Testis (tissue), 2 donors: ENCODE measurements at regions not wholly inside any gene's neighbourhood (a gene's known extent, or its start where the extent isn't known, plus 50 kb on each side); places are given as distances from the start of the nearest gene placed in this dataset.

Experiments used
- DNase-seq: peaks from one replicate; pipeline ENCODE4 v3.0.0-alpha.2; 2019
- H3K27ac ChIP-seq, 2 donors: fragments of 200-600 bp; sonication (generic); one replicate each; pipeline ENCODE4 v1.5.1; 2019
- H3K27me3 ChIP-seq: fragments of 200-600 bp; sonication (generic); one replicate; pipeline ENCODE4 v1.5.1; 2019
- H3K36me3 ChIP-seq: fragments of 200-600 bp; sonication (generic); one replicate; pipeline ENCODE4 v1.5.1; 2017; ENCODE audit warnings: low read depth; ENCODE audit errors: missing control alignments
- H3K4me1 ChIP-seq: fragments of 200-600 bp; sonication (generic); one replicate; pipeline ENCODE4 v1.5.1; 2019
- H3K4me3 ChIP-seq, 2 donors: fragments of 200-600 bp; sonication (generic); one replicate each; pipeline ENCODE4 v1.5.1; 2017 to 2019
- H3K9me3 ChIP-seq: fragments of 200-600 bp; sonication (generic); one replicate; pipeline ENCODE4 v1.5.1; 2017
- CTCF ChIP-seq, 3 experiments: fragments of 450-650 bp in 2 of 3; fragments of 200-600 bp in 1 of 3; sonication (generic) in 1 of 3; IDR thresholded peaks; one replicate each; pipeline ENCODE4 v1.5.1; 2016 to 2019; ENCODE audit warnings: antibody characterized with exemption in 3 of 3, mild to moderate bottlenecking in 2 of 3, moderate library complexity in 1 of 3
- POLR2A ChIP-seq: fragments of 450-650 bp; IDR thresholded peaks from one replicate; pipeline ENCODE4 v1.6.1; 2017; ENCODE audit warnings: antibody characterized with exemption, mild to moderate bottlenecking, moderate library complexity
- WGBS, 2 donors: methylation state at CpG; one replicate each; pipeline ENCODE4 v1.1.5; 2018; 5-methylcytosine and 5-hydroxymethylcytosine counted together
- intact Hi-C: fragments of 100-400 bp; cut with DNase I; formaldehyde crosslinking; loops from one replicate; pipeline ENCODE4 v1.15.1; 2023; ENCODE audit warnings: low total_unique reads

DNA sequence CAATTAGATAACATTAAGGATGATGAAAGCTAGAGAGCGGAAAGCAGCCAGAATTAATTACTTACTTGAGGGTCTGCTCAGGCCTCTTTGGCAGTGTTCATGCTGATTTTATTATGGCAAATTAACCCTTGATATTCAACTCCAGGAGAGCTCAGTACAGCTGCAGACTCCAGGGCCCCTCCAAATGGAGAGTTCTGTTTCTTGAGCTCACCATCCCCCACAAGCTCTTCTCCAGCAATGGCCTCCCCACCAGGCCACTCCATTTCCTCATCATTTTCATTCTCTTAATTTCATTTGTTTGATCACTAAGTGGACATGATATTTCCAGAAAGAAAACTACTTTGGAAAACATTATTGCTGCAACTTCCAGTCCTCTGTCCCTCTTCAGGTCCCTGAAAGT is 513.3 kb upstream of the NOX3 start:
- Histone ChIP-seq H3K4me3 (no peak overlapping the region), H3K27me3 (no peaks in the 10 kb centered on the region), H3K9me3 (no peaks in the 10 kb centered on the region), H3K36me3 (no peaks in the 10 kb centered on the region), H3K4me1 (no peaks in the 10 kb centered on the region), H3K27ac (no peak overlapping the region)
- WGBS, 2 donors, result 86 to 100% methylated on average over 1 of the region's 1 CpG
- TF ChIP-seq CTCF (IDR thresholded peaks at IDR 0.05), result no peak
- TF ChIP-seq POLR2A, result no peak
- no peak for DNase-seq
- intact Hi-C loops, result no loop called here

DNA sequence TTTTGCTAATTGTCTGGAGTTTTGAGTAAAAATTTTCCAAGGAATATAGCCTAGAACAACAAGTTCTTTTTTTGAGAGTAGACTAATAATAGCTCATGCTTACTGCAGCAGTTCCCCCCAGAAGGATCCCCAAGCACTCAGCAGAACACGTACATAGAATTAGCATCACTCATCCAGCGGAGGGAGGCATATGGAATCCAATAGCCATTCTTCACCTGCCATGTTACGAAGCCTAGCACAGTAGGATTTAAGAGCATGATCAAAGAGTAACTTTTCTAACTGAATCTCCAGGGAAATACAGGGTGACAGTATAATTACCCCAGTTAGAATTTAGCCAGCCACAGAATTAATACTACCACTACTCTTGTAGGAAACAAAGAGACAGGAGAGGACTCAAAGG is 511.7 kb upstream of the NOX3 start:
- Histone ChIP-seq H3K4me3 (no peak overlapping the region), H3K27ac (no peak overlapping the region), H3K27me3 (no peaks in the 10 kb centered on the region), H3K4me1 (no peaks in the 10 kb centered on the region), H3K9me3 (no peaks in the 10 kb centered on the region), H3K36me3 (no peaks in the 10 kb centered on the region)
- intact Hi-C loops, result no loop called here
- TF ChIP-seq CTCF (IDR thresholded peaks at IDR 0.05) (no peak), POLR2A (no peak)
- WGBS, 2 donors, result 48 to 62% methylated on average over 3 of the region's 3 CpGs
- DNase-seq, result no peak

- WGBS, 2 donors, result 71 to 89% methylated on average over 2 of the region's 2 CpGs
- intact Hi-C loops, result no loop called here
These were observed 508.9 kb upstream of the NOX3 start for GRCh38 chr6:155964544-155964943.

DNA sequence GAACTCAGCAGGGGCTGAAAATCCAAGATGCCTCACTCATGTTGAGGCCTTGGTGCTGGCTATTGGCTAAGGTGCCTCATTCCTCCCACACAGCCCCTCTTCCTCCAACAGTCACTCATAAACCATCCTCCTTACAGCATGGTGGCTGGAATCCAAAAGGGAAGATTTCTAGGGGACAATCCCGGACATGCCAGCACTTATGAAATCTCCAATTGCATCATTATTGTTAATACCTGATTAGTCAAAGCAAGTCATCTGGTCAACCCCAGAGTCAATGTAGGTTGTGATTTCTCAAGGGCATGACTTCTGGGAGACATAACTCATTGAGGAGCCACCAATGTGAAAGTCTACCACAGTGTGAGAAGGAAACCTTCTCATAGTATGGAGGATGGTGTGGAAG is 506.6 kb upstream of the NOX3 start:
- H3K4me3 ChIP-seq, result no peak overlapping the region
- intact Hi-C loops, result no loop called here
- H3K4me1 ChIP-seq, result no peaks in the 10 kb centered on the region
- H3K36me3 ChIP-seq, result no peaks in the 10 kb centered on the region
- no peak for DNase-seq
- H3K9me3 ChIP-seq, result no peaks in the 10 kb centered on the region
- TF ChIP-seq CTCF (IDR thresholded peaks at IDR 0.05) (no peak), POLR2A (no peak)
- 86 to 100% methylated on average over 1 of the region's 1 CpG for WGBS, 2 donors
- no peaks in the 10 kb centered on the region for H3K27me3 ChIP-seq
- H3K27ac ChIP-seq, result no peak overlapping the region

More at GRCh38 chr6:155964544-155964943, 508.9 kb upstream of the NOX3 start:
- Histone ChIP-seq H3K4me1 (no peaks in the 10 kb centered on the region), H3K27me3 (no peaks in the 10 kb centered on the region), H3K36me3 (no peaks in the 10 kb centered on the region), H3K27ac (no peak overlapping the region), H3K4me3 (no peak overlapping the region), H3K9me3 (no peaks in the 10 kb centered on the region)
- no peak for TF ChIP-seq CTCF (IDR thresholded peaks at IDR 0.05)
- TF ChIP-seq POLR2A, result no peak
- no peak for DNase-seq

GRCh38 chr6:155959898-155960495 is 504.4 kb upstream of the NOX3 start:
- intact Hi-C loops, result no loop called here
- H3K4me1 ChIP-seq, result no peaks in the 10 kb centered on the region

More at GRCh38 chr6:155959898-155960495, 504.4 kb upstream of the NOX3 start:
- TF ChIP-seq CTCF (IDR thresholded peaks at IDR 0.05) (no peak), POLR2A (no peak)
- DNase-seq, result no peak
- H3K9me3 ChIP-seq, result no peaks in the 10 kb centered on the region
- no peak overlapping the region for H3K27ac ChIP-seq
- 91 to 94% methylated on average over 6 of the region's 6 CpGs for WGBS, 2 donors
- H3K36me3 ChIP-seq, result no peaks in the 10 kb centered on the region
- no peak overlapping the region for H3K4me3 ChIP-seq
- H3K27me3 ChIP-seq, result no peaks in the 10 kb centered on the region
